ENCODE measurements at regions not wholly inside any gene's neighbourhood (a gene's known extent, or its start where the extent isn't known, plus 50 kb on each side); places are given as distances from the start of the nearest gene placed in this dataset.

DNA sequence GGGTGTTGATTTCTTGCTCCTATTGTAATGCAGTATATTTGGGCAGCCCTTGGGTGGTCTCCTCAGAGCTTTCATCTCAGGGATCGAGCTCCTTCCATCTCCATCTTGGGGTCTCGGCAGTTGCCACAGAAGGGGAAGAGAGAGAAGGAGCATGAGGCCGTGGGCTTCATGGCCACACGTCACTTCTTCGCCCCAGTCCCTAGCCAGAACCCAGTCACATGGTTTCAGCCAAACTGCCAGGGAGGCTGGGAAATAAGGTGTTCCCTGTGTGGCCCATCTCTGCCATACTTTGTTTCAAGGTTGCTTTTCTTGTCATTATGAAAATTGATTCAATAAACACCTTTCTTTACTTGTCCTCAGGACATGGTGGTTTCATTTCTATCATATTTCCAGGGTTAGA, 68.4 kb upstream of the NKD1 start:
- Mint-ChIP-seq H3K27ac (peak overlapping the region; percentile 2; the same call in 1 of the 2 replicates), H3K4me1 (peaks cover 26% of the 10 kb centered on the region), H3K36me3 (peaks cover 5% of the 10 kb centered on the region; the same call in 1 of the 2 replicates), H3K4me3 (no peak overlapping the region), H3K27me3 (ENCODE audit: low read depth) (no peaks in the 10 kb centered on the region), H3K9me3 (peaks cover 20% of the 10 kb centered on the region)
- CTCF ChIA-PET = interaction anchor here (1.0 kb wide), 1 partner anchor 61 kb away, joined by 3 read pairs; no protein-coding TSS in a partner anchor
- TF ChIP-seq, protein P1, sequence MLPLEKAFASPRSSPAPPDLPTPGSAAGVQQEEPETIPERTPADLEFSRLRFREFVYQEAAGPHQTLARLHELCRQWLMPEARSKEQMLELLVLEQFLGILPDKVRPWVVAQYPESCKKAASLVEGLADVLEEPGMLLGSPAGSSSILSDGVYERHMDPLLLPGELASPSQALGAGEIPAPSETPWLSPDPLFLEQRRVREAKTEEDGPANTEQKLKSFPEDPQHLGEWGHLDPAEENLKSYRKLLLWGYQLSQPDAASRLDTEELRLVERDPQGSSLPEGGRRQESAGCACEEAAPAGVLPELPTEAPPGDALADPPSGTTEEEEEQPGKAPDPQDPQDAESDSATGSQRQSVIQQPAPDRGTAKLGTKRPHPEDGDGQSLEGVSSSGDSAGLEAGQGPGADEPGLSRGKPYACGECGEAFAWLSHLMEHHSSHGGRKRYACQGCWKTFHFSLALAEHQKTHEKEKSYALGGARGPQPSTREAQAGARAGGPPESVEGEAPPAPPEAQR (CRISPR knock-in tag; IDR thresholded peaks at IDR 0.05) = no peak
- TF ChIP-seq, protein P2, sequence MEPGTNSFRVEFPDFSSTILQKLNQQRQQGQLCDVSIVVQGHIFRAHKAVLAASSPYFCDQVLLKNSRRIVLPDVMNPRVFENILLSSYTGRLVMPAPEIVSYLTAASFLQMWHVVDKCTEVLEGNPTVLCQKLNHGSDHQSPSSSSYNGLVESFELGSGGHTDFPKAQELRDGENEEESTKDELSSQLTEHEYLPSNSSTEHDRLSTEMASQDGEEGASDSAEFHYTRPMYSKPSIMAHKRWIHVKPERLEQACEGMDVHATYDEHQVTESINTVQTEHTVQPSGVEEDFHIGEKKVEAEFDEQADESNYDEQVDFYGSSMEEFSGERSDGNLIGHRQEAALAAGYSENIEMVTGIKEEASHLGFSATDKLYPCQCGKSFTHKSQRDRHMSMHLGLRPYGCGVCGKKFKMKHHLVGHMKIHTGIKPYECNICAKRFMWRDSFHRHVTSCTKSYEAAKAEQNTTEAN (CRISPR knock-in tag; IDR thresholded peaks at IDR 0.05) = no peak
- TF ChIP-seq STAT6 (CRISPR knock-in tag; conservative IDR thresholded peaks at IDR 0.05; ENCODE audit: low read depth) (no peak), USF2 (CRISPR knock-in tag; IDR thresholded peaks at IDR 0.05) (no peak), TCF7 (CRISPR knock-in tag; IDR thresholded peaks at IDR 0.05; ENCODE audit: low read depth) (no peak), ZNF263 (CRISPR knock-in tag; IDR thresholded peaks at IDR 0.05; ENCODE audit: low read depth) (no peak), ZNF138 (CRISPR knock-in tag; conservative IDR thresholded peaks at IDR 0.05) (no peak), ZNF232 (CRISPR knock-in tag; IDR thresholded peaks at IDR 0.05) (no peak), ATF6 (CRISPR knock-in tag; IDR thresholded peaks at IDR 0.05) (no peak), CREM (CRISPR knock-in tag; IDR thresholded peaks at IDR 0.05) (no peak), PRRX2 (CRISPR knock-in tag; IDR thresholded peaks at IDR 0.05) (no peak), RORB (CRISPR knock-in tag; IDR thresholded peaks at IDR 0.05) (no peak), MYBL2 (CRISPR knock-in tag; IDR thresholded peaks at IDR 0.05) (no peak)
- DNase-seq (ENCODE audit: low spot score) (no peak), ATAC-seq (no peak)
- POLR2A ChIA-PET = no interaction called here

DNA sequence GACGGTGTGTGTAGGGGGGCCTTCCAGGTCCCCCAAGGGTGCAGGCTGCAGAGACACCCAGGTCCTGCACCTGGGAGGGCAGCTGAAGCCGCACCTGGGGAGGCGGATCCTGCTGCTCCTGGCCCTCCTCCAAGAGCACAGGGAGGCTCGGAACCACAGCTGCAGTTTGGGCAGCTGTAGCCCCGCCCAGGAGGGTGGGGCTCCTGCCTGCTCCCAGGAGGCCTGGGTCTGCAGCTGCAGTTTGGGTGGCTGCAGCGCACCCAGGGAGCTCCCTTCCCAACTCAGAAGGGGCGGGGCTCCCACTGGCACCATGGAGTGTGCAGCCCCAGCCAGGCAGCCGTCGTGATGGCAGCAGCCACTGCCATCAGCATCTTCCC, 69.4 kb upstream of the NKD1 start:
- H3K9me3 Mint-ChIP-seq = peaks cover 10% of the 10 kb centered on the region
- no peaks in the 10 kb centered on the region for H3K27me3 Mint-ChIP-seq (ENCODE audit: low read depth)
- TF ChIP-seq SP1 (CRISPR knock-in tag; conservative IDR thresholded peaks at IDR 0.05) (0 out of 2 replicates have a peak, but pooled peaks have one; percentile 9), ZNF423 (CRISPR knock-in tag; IDR thresholded peaks at IDR 0.05) (0 out of 2 replicates have a peak, but pooled peaks have one; percentile 10), TEAD4 (CRISPR knock-in tag; IDR thresholded peaks at IDR 0.05) (no peak), USF2 (CRISPR knock-in tag; IDR thresholded peaks at IDR 0.05) (no peak), USF1 (CRISPR knock-in tag; IDR thresholded peaks at IDR 0.05) (no peak), HMGXB4 (CRISPR knock-in tag; IDR thresholded peaks at IDR 0.05) (no peak)
- DNase-seq (ENCODE audit: low spot score) = peak; percentile 29
- H3K27ac Mint-ChIP-seq = no peak overlapping the region
- POLR2A ChIA-PET = no interaction called here
- peak; percentile 79 for ATAC-seq
- CTCF ChIA-PET = interaction anchor here (0.8 to 1.3 kb wide), 4 partner anchors 31 to 328 kb away, joined by 3 to 4 read pairs (median 3); no protein-coding TSS in a partner anchor
- peaks cover 2% of the 10 kb centered on the region; the same call in 1 of the 2 replicates for H3K36me3 Mint-ChIP-seq
- no peak overlapping the region for H3K4me3 Mint-ChIP-seq
- H3K4me1 Mint-ChIP-seq = peaks cover 28% of the 10 kb centered on the region

Measured in WTC11 (cell line).